GM19023 (cell line): ENCODE measurements at regions not wholly inside any gene's neighbourhood (a gene's known extent, or its start where the extent isn't known, plus 50 kb on each side); places are given as distances from the start of the nearest gene placed in this dataset.
"Not testable (repeated sequence)": the region's sequence is repeated elsewhere in the genome, so short reads cannot be mapped to it uniquely, and the experiment has no call there.

Experiments
- ATAC-seq: cut with Tn5 transposase; IDR thresholded peaks from one replicate; pipeline ENCODE4 v1.9.1; 2021; ENCODE audit warnings: mild to moderate bottlenecking, moderate library complexity; ENCODE audit not compliant: unreplicated experiment

- ATAC-seq, result no peak
Observed at GRCh38 chr10:32217216-32217615, 129.7 kb downstream of the EPC1 start.

- not testable (repeated sequence) for ATAC-seq
Observed at GRCh38 chr10:32213838-32214237, 133.1 kb downstream of the EPC1 start.

- no peak for ATAC-seq
Observed at GRCh38 chr10:32211046-32211363, 136.0 kb downstream of the EPC1 start.

GRCh38 chr10:32210306-32211045 is 136.5 kb downstream of the EPC1 start:
- ATAC-seq, result no peak

- not testable (repeated sequence) for ATAC-seq
Observed at GRCh38 chr10:32208005-32208404, 139.0 kb downstream of the EPC1 start.

GRCh38 chr10:32207544-32207943 is 139.4 kb downstream of the EPC1 start:
- peak; percentile 71 for ATAC-seq

GRCh38 chr10:32205670-32206069 is 141.3 kb downstream of the EPC1 start:
- ATAC-seq, result no peak

- no peak for ATAC-seq
Observed at GRCh38 chr10:32204606-32205005, 142.4 kb downstream of the EPC1 start.

GRCh38 chr10:32199714-32200394 is 143.6 kb upstream of the KIF5B start:
- ATAC-seq, result no peak

GRCh38 chr10:32197423-32197822 is 141.2 kb upstream of the KIF5B start:
- ATAC-seq, result no peak

GRCh38 chr10:32190890-32191491 is 134.8 kb upstream of the KIF5B start:
- peak; percentile 55 for ATAC-seq

GRCh38 chr10:32189400-32190084 is 133.3 kb upstream of the KIF5B start:
- ATAC-seq, result no peak

- ATAC-seq, result not testable (repeated sequence)
Observed at GRCh38 chr10:32188601-32189000, 132.4 kb upstream of the KIF5B start.

- ATAC-seq, result no peak
Observed at GRCh38 chr10:32187686-32188085, 131.5 kb upstream of the KIF5B start.

- not testable (repeated sequence) for ATAC-seq
Observed at GRCh38 chr10:32183652-32184051, 127.4 kb upstream of the KIF5B start.

GRCh38 chr10:32182476-32182875 is 126.3 kb upstream of the KIF5B start:
- no peak for ATAC-seq

GRCh38 chr10:32180390-32181280 is 124.4 kb upstream of the KIF5B start:
- no peak for ATAC-seq

GRCh38 chr10:32179836-32180235 is 123.6 kb upstream of the KIF5B start:
- ATAC-seq, result no peak

GRCh38 chr10:32177594-32177993 is 121.4 kb upstream of the KIF5B start:
- ATAC-seq, result not testable (repeated sequence)

GRCh38 chr10:32175629-32176028 is 119.4 kb upstream of the KIF5B start:
- no peak for ATAC-seq
